GM12878 (cell line): ENCODE measurements at regions not wholly inside any gene's neighbourhood (a gene's known extent, or its start where the extent isn't known, plus 50 kb on each side); places are given as distances from the start of the nearest gene placed in this dataset.

ENCODE experiments used
- ATAC-seq: fragments of 200-7000 bp; cut with Tn5 transposase; 3 replicates; pipeline ENCODE4 v1.9.1; 2020; ENCODE audit warnings: mild to moderate bottlenecking, moderate library complexity
- BruUV-seq: library from RNA; stranded (reverse); fragments of 400-500 nt; replicated peaks from 2 replicates; lab custom pipeline; 2021; lab: Mats Ljungman, UMichigan
- CTCF ChIA-PET: fragments of 300-600 bp; sonication (Branson Sonifier 250); formaldehyde crosslinking; extraction: SDS; loops from one replicate; lab custom pipeline; 2021; ENCODE audit warnings: inconsistent platforms; lab: Yijun Ruan, JAX
- POLR2A ChIA-PET: fragments of 350-600 bp; formaldehyde crosslinking; extraction: SDS; loops from one replicate; lab custom pipeline; 2021; ENCODE audit warnings: inconsistent platforms; lab: Charles Lee
- RAD21 ChIA-PET: fragments of 300-600 bp; sonication (Branson Sonifier 250); formaldehyde crosslinking; loops from one replicate; lab custom pipeline; 2023; ENCODE audit warnings: antibody characterized with exemption; ENCODE audit not compliant: unreplicated experiment; lab: Charles Lee
- SMC1A ChIA-PET: fragments of 300-600 bp; sonication (Branson Sonifier 250); formaldehyde crosslinking; loops from one replicate; lab custom pipeline; 2023; ENCODE audit not compliant: unreplicated experiment, uncharacterized antibody; lab: Charles Lee
- DNase-seq: peaks from one replicate; pipeline ENCODE4 v3.0.0-alpha.2; 2011; ENCODE audit warnings: low read depth, low spot score
- FAIRE-seq: peaks from 3 replicates; lab custom pipeline; 2011; peaks lifted over from hg19 to GRCh38; lab: Jason Lieb, UNC
- H2AFZ ChIP-seq: 2 replicates; pipeline ENCODE4 v1.6.0; 2011; ENCODE audit warnings: low read depth, low read length, control low read depth; ENCODE audit not compliant: control insufficient read depth
- H3K27ac ChIP-seq: 2 replicates; pipeline ENCODE4 v1.5.1; 2011; ENCODE audit warnings: control low read depth; ENCODE audit not compliant: control insufficient read depth, insufficient read depth
- H3K27me3 ChIP-seq, 2 experiments: replicated peaks in 1 of 2; 2 replicates each; pipeline versions ENCODE4 v1.6.0 to v1.6.1; 2011; ENCODE audit warnings: low read length in 1 of 2; ENCODE audit not compliant: control insufficient read depth in 2 of 2, insufficient read depth in 2 of 2
- H3K36me3 ChIP-seq, 2 experiments: 2 replicates each; pipeline ENCODE4 v1.5.1; 2011; ENCODE audit warnings: low read length in 1 of 2; ENCODE audit not compliant: control insufficient read depth in 2 of 2, insufficient read depth in 2 of 2
- H3K4me1 ChIP-seq: 2 replicates; pipeline ENCODE4 v1.6.1; 2011; ENCODE audit warnings: mild to moderate bottlenecking, low read length, moderate library complexity, mixed read lengths; ENCODE audit not compliant: control insufficient read depth, insufficient read depth
- H3K4me2 ChIP-seq: 2 replicates; pipeline ENCODE4 v1.6.0; 2011; ENCODE audit warnings: control low read depth; ENCODE audit not compliant: control insufficient read depth, insufficient read depth
- H3K4me3 ChIP-seq: fragments of 200-600 bp; sonication (generic); 2 replicates; pipeline ENCODE4 v1.5.1; 2016
- H3K79me2 ChIP-seq: 2 replicates; pipeline ENCODE4 v1.6.0; 2011; ENCODE audit warnings: low read length; ENCODE audit not compliant: control insufficient read depth, insufficient read depth
- H3K9ac ChIP-seq: 2 replicates; pipeline ENCODE4 v1.8.0; 2011; ENCODE audit warnings: low read length, control low read depth, mixed read lengths; ENCODE audit not compliant: control insufficient read depth, insufficient read depth
- H3K9me3 ChIP-seq: replicated peaks from 3 replicates; pipeline ENCODE4 v1.5.1; 2011; ENCODE audit warnings: mild to moderate bottlenecking, low read length; ENCODE audit not compliant: control insufficient read depth, insufficient read depth
- H4K20me1 ChIP-seq: 2 replicates; pipeline ENCODE4 v1.6.0; 2011; ENCODE audit not compliant: control insufficient read depth, insufficient read depth
- BACH1 ChIP-seq: fragments of 450-650 bp; IDR thresholded peaks from 2 replicates; pipeline ENCODE4 v1.6.1; 2017; ENCODE audit warnings: mild to moderate bottlenecking, borderline replicate concordance
- CBFB ChIP-seq: IDR thresholded peaks from 2 replicates; pipeline ENCODE4 v1.6.1; 2016; ENCODE audit warnings: antibody characterized with exemption, low read depth
- CREM ChIP-seq: IDR thresholded peaks from 2 replicates; pipeline ENCODE4 v1.6.1; 2014; ENCODE audit warnings: antibody characterized with exemption, low read depth
- EP300 ChIP-seq, 2 experiments: fragments of 150-350 bp in 1 of 2; IDR thresholded peaks; 2 replicates each; pipeline ENCODE4 v1.6.1; 2011 to 2012; ENCODE audit warnings: low read depth in 2 of 2, low read length in 2 of 2, borderline replicate concordance in 1 of 2, improper control_type of control experiment in 1 of 2, inconsistent platforms in 1 of 2; ENCODE audit not compliant: control insufficient read depth in 1 of 2
- ESRRA ChIP-seq: IDR thresholded peaks from 2 replicates; pipeline ENCODE4 v1.6.1; 2012; ENCODE audit warnings: mild to moderate bottlenecking, low read length, improper control_type of control experiment
- GATAD2B ChIP-seq: fragments of 450-650 bp; conservative IDR thresholded peaks from 2 replicates; pipeline ENCODE4 v1.6.1; 2017; ENCODE audit warnings: low read depth, mild to moderate bottlenecking, moderate library complexity
- JUNB ChIP-seq: IDR thresholded peaks from 2 replicates; pipeline ENCODE4 v1.6.1; 2016; ENCODE audit warnings: antibody characterized with exemption, mild to moderate bottlenecking
- NR2C1 ChIP-seq: fragments of 450-650 bp; IDR thresholded peaks from 2 replicates; pipeline ENCODE4 v1.6.1; 2017; ENCODE audit warnings: antibody characterized with exemption, mild to moderate bottlenecking, moderate library complexity
- RAD21 ChIP-seq: IDR thresholded peaks from 2 replicates; pipeline ENCODE4 v1.6.1; 2011; ENCODE audit warnings: mild to moderate bottlenecking, low read depth, low read length, moderate library complexity; ENCODE audit not compliant: insufficient read depth
- RB1 ChIP-seq: fragments of 450-650 bp; formaldehyde crosslinking; IDR thresholded peaks from 2 replicates; pipeline ENCODE4 v1.6.1; 2017; ENCODE audit warnings: mild to moderate bottlenecking, borderline replicate concordance
- TAF1 ChIP-seq: IDR thresholded peaks from 2 replicates; pipeline ENCODE4 v1.6.1; 2011; ENCODE audit warnings: mild to moderate bottlenecking, low read depth, low read length, borderline replicate concordance
- ZBED1 ChIP-seq: IDR thresholded peaks from 2 replicates; pipeline ENCODE4 v1.6.1; 2016; ENCODE audit warnings: borderline replicate concordance
- ZNF384 ChIP-seq: IDR thresholded peaks from 2 replicates; pipeline ENCODE4 v1.6.1; 2012; ENCODE audit warnings: low read depth, mild to moderate bottlenecking, low read length, improper control_type of control experiment, borderline replicate concordance
- WGBS: methylation state at CpG from one replicate; pipeline ENCODE4 v1.1.6; 2016; ENCODE audit warnings: low lambda C conversion rate; ENCODE audit not compliant: insufficient replicate concordance, insufficient coverage; ENCODE audit errors: missing lambda C conversion rate; 5-methylcytosine and 5-hydroxymethylcytosine counted together
- in situ Hi-C: fragments of 300-500 bp; cut with MboI; formaldehyde crosslinking; loops from 9 replicates; pipeline ENCODE4 v1.14.3; 2018; ENCODE audit warnings: mixed read lengths
- intact Hi-C: fragments of 100-400 bp; cut with micrococcal nuclease; formaldehyde crosslinking; loops from one replicate; pipeline ENCODE4 v1.14.2; 2022; ENCODE audit not compliant: unreplicated experiment
- TF ChIP-seq, protein P1 (sequence below): IDR thresholded peaks from 2 replicates; pipeline ENCODE4 v1.6.1; 2012; ENCODE audit warnings: low read length, inconsistent platforms
- TF ChIP-seq, protein P2 (sequence below): IDR thresholded peaks from 2 replicates; pipeline ENCODE4 v1.6.1; 2012; ENCODE audit warnings: mild to moderate bottlenecking, low read depth, low read length
- TF ChIP-seq, protein P3 (sequence below): IDR thresholded peaks from 2 replicates; pipeline ENCODE4 v1.6.1; 2011; ENCODE audit warnings: mild to moderate bottlenecking, low read depth, low read length, moderate library complexity; ENCODE audit not compliant: insufficient replicate concordance
- TF ChIP-seq, protein P4 (sequence below): fragments of 150-350 bp; IDR thresholded peaks from 2 replicates; pipeline ENCODE4 v1.6.1; 2014; ENCODE audit warnings: mild to moderate bottlenecking, low read depth, low read length

DNA sequence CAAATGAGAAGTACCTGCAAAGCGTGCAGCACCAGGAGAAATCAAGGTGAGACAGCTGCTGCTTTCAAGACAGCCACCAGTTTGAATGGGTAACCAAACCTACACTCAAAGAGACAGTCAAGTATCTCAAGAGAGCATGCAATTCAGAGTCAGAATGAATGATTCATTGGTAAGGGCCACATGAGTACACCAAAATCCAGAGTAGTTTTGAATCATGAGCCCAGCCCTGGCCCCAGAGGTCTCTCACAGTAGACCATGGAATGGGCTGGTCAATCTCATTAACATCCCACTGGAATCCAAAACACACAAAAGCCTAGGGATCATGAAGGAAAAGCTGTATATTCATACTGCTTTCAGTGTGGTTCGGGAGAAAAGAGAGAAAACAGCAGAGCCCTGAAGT lies 242.8 kb downstream of the TBL1XR1 start:
- H4K20me1 ChIP-seq: no peaks in the 10 kb centered on the region
- WGBS: 17% methylated on average over 2 of the region's 2 CpGs
- ChIA-PET SMC1A (interaction anchor here (1.1 kb wide), 1 partner anchor 14 kb away, joined by 3 read pairs; no protein-coding TSS in a partner anchor), RAD21 (no interaction called here), POLR2A (no interaction called here), CTCF (no interaction called here)
- intact Hi-C loops (no loop called here), in situ Hi-C loops (no loop called here)
- TF ChIP-seq CBFB (no peak), JUNB (no peak), ZBED1 (no peak), BACH1 (no peak), RB1 (no peak), TAF1 (no peak), ZNF384 (no peak), RAD21 (no peak), EP300 (IDR thresholded peaks at IDR 0.05; ENCODE audit: borderline replicate concordance in 1 of 2, control insufficient read depth in 1 of 2, low read depth in 2 of 2, low read length in 2 of 2) (no peak), CREM (no peak), NR2C1 (no peak), GATAD2B (no peak), ESRRA (no peak)
- TF ChIP-seq, protein P1, sequence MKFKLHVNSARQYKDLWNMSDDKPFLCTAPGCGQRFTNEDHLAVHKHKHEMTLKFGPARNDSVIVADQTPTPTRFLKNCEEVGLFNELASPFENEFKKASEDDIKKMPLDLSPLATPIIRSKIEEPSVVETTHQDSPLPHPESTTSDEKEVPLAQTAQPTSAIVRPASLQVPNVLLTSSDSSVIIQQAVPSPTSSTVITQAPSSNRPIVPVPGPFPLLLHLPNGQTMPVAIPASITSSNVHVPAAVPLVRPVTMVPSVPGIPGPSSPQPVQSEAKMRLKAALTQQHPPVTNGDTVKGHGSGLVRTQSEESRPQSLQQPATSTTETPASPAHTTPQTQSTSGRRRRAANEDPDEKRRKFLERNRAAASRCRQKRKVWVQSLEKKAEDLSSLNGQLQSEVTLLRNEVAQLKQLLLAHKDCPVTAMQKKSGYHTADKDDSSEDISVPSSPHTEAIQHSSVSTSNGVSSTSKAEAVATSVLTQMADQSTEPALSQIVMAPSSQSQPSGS: no peak
- TF ChIP-seq, protein P2, sequence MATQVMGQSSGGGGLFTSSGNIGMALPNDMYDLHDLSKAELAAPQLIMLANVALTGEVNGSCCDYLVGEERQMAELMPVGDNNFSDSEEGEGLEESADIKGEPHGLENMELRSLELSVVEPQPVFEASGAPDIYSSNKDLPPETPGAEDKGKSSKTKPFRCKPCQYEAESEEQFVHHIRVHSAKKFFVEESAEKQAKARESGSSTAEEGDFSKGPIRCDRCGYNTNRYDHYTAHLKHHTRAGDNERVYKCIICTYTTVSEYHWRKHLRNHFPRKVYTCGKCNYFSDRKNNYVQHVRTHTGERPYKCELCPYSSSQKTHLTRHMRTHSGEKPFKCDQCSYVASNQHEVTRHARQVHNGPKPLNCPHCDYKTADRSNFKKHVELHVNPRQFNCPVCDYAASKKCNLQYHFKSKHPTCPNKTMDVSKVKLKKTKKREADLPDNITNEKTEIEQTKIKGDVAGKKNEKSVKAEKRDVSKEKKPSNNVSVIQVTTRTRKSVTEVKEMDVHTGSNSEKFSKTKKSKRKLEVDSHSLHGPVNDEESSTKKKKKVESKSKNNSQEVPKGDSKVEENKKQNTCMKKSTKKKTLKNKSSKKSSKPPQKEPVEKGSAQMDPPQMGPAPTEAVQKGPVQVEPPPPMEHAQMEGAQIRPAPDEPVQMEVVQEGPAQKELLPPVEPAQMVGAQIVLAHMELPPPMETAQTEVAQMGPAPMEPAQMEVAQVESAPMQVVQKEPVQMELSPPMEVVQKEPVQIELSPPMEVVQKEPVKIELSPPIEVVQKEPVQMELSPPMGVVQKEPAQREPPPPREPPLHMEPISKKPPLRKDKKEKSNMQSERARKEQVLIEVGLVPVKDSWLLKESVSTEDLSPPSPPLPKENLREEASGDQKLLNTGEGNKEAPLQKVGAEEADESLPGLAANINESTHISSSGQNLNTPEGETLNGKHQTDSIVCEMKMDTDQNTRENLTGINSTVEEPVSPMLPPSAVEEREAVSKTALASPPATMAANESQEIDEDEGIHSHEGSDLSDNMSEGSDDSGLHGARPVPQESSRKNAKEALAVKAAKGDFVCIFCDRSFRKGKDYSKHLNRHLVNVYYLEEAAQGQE: no peak
- TF ChIP-seq, protein P3, sequence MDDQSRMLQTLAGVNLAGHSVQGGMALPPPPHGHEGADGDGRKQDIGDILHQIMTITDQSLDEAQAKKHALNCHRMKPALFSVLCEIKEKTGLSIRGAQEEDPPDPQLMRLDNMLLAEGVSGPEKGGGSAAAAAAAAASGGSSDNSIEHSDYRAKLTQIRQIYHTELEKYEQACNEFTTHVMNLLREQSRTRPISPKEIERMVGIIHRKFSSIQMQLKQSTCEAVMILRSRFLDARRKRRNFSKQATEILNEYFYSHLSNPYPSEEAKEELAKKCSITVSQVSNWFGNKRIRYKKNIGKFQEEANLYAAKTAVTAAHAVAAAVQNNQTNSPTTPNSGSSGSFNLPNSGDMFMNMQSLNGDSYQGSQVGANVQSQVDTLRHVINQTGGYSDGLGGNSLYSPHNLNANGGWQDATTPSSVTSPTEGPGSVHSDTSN: no peak
- TF ChIP-seq, protein P4, sequence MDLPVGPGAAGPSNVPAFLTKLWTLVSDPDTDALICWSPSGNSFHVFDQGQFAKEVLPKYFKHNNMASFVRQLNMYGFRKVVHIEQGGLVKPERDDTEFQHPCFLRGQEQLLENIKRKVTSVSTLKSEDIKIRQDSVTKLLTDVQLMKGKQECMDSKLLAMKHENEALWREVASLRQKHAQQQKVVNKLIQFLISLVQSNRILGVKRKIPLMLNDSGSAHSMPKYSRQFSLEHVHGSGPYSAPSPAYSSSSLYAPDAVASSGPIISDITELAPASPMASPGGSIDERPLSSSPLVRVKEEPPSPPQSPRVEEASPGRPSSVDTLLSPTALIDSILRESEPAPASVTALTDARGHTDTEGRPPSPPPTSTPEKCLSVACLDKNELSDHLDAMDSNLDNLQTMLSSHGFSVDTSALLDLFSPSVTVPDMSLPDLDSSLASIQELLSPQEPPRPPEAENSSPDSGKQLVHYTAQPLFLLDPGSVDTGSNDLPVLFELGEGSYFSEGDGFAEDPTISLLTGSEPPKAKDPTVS: no peak
- FAIRE-seq: no peak
- H3K4me3 ChIP-seq: no peak overlapping the region
- no peak overlapping the region for H3K27ac ChIP-seq
- H3K36me3 ChIP-seq: no peaks in the 10 kb centered on the region
- H2AFZ ChIP-seq: no peak overlapping the region
- H3K9me3 ChIP-seq: no peaks in the 10 kb centered on the region
- BruUV-seq: no TSS peak
- H3K79me2 ChIP-seq: no peaks in the 10 kb centered on the region
- no peak overlapping the region for H3K9ac ChIP-seq
- H3K27me3 ChIP-seq: no peaks in the 10 kb centered on the region; a peak in 3 of 4 replicates
- no peak for DNase-seq
- no peaks in the 10 kb centered on the region for H3K4me1 ChIP-seq
- no peak for ATAC-seq
- no peak overlapping the region for H3K4me2 ChIP-seq
